Natural killer cell (primary cell): ENCODE measurements at regions not wholly inside any gene's neighbourhood (a gene's known extent, or its start where the extent isn't known, plus 50 kb on each side); places are given as distances from the start of the nearest gene placed in this dataset.

Experiments used
- ATAC-seq, 3 donors: fragments of 150-1000 bp in 2 of 3; fragments of 200-7000 bp in 1 of 3; cut with Tn5 transposase; 1 replicate in 1 of 3; 2 replicates in 2 of 3; pipeline ENCODE4 v1.10.0; 2021; ENCODE audit warnings: mild to moderate bottlenecking in 2 of 3, moderate library complexity in 2 of 3
- DNase-seq, 2 donors: peaks; one replicate each; pipeline versions ENCODE4 v3.0.0 to v3.0.0-alpha.2; 2013 to 2021; ENCODE audit warnings: mixed read lengths in 1 of 2
- H3K27ac ChIP-seq: one replicate; pipeline ENCODE4 v1.5.1; 2013; ENCODE audit warnings: mild to moderate bottlenecking, low read length
- H3K27me3 ChIP-seq: one replicate; pipeline ENCODE4 v1.6.1; 2013; ENCODE audit warnings: low read length; ENCODE audit not compliant: control insufficient read depth, insufficient read depth
- H3K36me3 ChIP-seq: one replicate; pipeline ENCODE4 v1.6.1; 2013; ENCODE audit warnings: low read length; ENCODE audit not compliant: control insufficient read depth, insufficient read depth
- H3K4me1 ChIP-seq: one replicate; pipeline ENCODE4 v1.6.1; 2013; ENCODE audit warnings: low read length; ENCODE audit not compliant: control insufficient read depth, insufficient read depth
- H3K4me3 ChIP-seq: one replicate; pipeline ENCODE4 v1.5.1; 2013; ENCODE audit warnings: low read length
- H3K9me3 ChIP-seq: one replicate; pipeline ENCODE4 v1.6.1; 2013; ENCODE audit warnings: low read length; ENCODE audit not compliant: control insufficient read depth, insufficient read depth
- H3K27ac Mint-ChIP-seq, 2 donors: one replicate each; pipeline ENCODE4 v1.8.0; 2022; ENCODE audit warnings: mild to moderate bottlenecking in 2 of 2, mixed read lengths in 2 of 2, moderate library complexity in 1 of 2
- H3K27me3 Mint-ChIP-seq, 2 donors: one replicate each; pipeline ENCODE4 v1.8.0; 2022; ENCODE audit warnings: low read depth in 2 of 2, mixed read lengths in 2 of 2
- H3K36me3 Mint-ChIP-seq: one replicate; pipeline ENCODE4 v1.8.0; 2022; ENCODE audit warnings: mixed read lengths
- H3K4me1 Mint-ChIP-seq, 2 donors: one replicate each; pipeline ENCODE4 v1.8.0; 2022; ENCODE audit warnings: mixed read lengths in 2 of 2
- H3K4me3 Mint-ChIP-seq: one replicate; pipeline ENCODE4 v1.8.0; 2022; ENCODE audit warnings: mild to moderate bottlenecking, moderate library complexity, mixed read lengths
- H3K9me3 Mint-ChIP-seq, 2 donors: one replicate each; pipeline ENCODE4 v1.8.0; 2022; ENCODE audit warnings: mixed read lengths in 2 of 2
- CTCF ChIP-seq: fragments of 200-600 bp; IDR thresholded peaks from one replicate; pipeline ENCODE4 v1.8.0; 2022; ENCODE audit warnings: antibody characterized with exemption
- WGBS: methylation state at CpG from one replicate; pipeline ENCODE4 v1.1.7; 2013; ENCODE audit warnings: missing lambda C conversion rate; ENCODE audit not compliant: insufficient coverage; 5-methylcytosine and 5-hydroxymethylcytosine counted together
- intact Hi-C: fragments of 100-400 bp; cut with micrococcal nuclease; formaldehyde crosslinking; loops from one replicate; pipeline ENCODE4 v1.14.2; 2022

DNA sequence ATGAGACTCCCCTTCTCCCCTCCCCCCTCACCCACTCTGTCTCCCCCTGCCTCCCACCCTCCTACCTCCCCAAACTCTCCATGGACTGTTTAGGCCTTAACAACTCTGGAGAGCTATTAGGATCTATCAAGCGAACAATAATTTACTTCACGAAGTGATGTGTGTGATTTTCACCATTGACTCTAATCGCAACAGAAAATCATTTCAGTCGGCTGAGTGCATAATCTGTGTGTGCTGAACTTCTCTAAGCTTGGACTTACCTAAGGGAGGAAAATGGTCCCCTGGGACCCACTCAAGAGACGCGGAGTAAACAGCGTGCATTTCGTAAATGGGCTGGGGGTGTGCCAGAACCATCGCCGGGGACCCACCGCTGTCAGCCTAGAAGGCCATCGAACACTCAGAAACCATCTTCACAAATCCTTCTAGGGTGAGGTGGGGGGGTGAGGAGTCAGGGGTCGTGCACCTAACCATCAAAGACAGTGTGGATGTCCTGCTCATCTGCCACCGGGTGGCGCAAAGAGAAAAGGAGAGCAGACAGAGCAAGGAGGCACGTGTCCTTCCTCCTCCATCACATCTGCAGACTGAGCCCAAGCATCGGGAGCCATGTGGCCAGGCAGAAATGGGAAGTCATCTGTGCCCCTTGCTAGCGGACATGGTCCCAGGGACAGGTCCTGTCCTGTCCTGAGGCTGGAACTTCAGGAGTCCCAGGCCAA, 62.1 kb upstream of the NUP50 start:
- H3K9me3 ChIP-seq, result no peaks in the 10 kb centered on the region
- peak in 1 of 2 donors; percentile 61 for DNase-seq
- no peaks in the 10 kb centered on the region for H3K36me3 Mint-ChIP-seq
- H3K27me3 Mint-ChIP-seq, result peaks cover 14 to 15% of the 10 kb centered on the region in 2 donors
- 53% methylated on average over 15 of the region's 18 CpGs for WGBS
- intact Hi-C loops, result no loop called here
- no peaks in the 10 kb centered on the region for H3K4me1 ChIP-seq
- H3K4me3 ChIP-seq, result no peak overlapping the region
- H3K36me3 ChIP-seq, result no peaks in the 10 kb centered on the region
- H3K9me3 Mint-ChIP-seq, result no peaks in the 10 kb centered on the region
- no peak overlapping the region for H3K4me3 Mint-ChIP-seq
- TF ChIP-seq CTCF, result no peak
- H3K27ac Mint-ChIP-seq, result no peak overlapping the region
- H3K4me1 Mint-ChIP-seq, result no peaks in the 10 kb centered on the region
- H3K27me3 ChIP-seq, result no peaks in the 10 kb centered on the region
- no peak overlapping the region for H3K27ac ChIP-seq
- ATAC-seq, result peak in 1 of 3 donors; percentile 52

GRCh38 chr22:45102896-45103420, 60.8 kb upstream of the NUP50 start:
- H3K4me3 ChIP-seq, result no peak overlapping the region
- H3K27ac ChIP-seq, result no peak overlapping the region
- Mint-ChIP-seq H3K9me3 (no peaks in the 10 kb centered on the region), H3K4me3 (no peak overlapping the region), H3K36me3 (no peaks in the 10 kb centered on the region), H3K4me1 (no peaks in the 10 kb centered on the region), H3K27ac (no peak overlapping the region), H3K27me3 (peaks cover 7 to 13% of the 10 kb centered on the region in 2 donors)
- no peaks in the 10 kb centered on the region for H3K9me3 ChIP-seq
- ATAC-seq (no peak), DNase-seq (no peak)
- TF ChIP-seq CTCF, result no peak
- no peaks in the 10 kb centered on the region for H3K27me3 ChIP-seq
- no peaks in the 10 kb centered on the region for H3K36me3 ChIP-seq
- WGBS, result 63% methylated on average over 6 of the region's 6 CpGs
- intact Hi-C loops, result no loop called here
- H3K4me1 ChIP-seq, result no peaks in the 10 kb centered on the region

GRCh38 chr22:45103756-45104155, 60.0 kb upstream of the NUP50 start:
- ATAC-seq, result no peak
- no peaks in the 10 kb centered on the region for H3K9me3 Mint-ChIP-seq
- peaks cover 7 to 15% of the 10 kb centered on the region in 2 donors for H3K27me3 Mint-ChIP-seq
- Histone ChIP-seq H3K9me3 (no peaks in the 10 kb centered on the region), H3K4me3 (no peak overlapping the region), H3K4me1 (no peaks in the 10 kb centered on the region), H3K27me3 (no peaks in the 10 kb centered on the region), H3K27ac (no peak overlapping the region), H3K36me3 (no peaks in the 10 kb centered on the region)
- no peak for DNase-seq
- no peak overlapping the region for H3K27ac Mint-ChIP-seq
- H3K4me3 Mint-ChIP-seq, result no peak overlapping the region
- TF ChIP-seq CTCF, result no peak
- intact Hi-C loops, result no loop called here
- no peaks in the 10 kb centered on the region for H3K36me3 Mint-ChIP-seq
- no peaks in the 10 kb centered on the region for H3K4me1 Mint-ChIP-seq
- 85% methylated on average over 10 of the region's 10 CpGs for WGBS

GRCh38 chr22:45104313-45104712, 59.4 kb upstream of the NUP50 start:
- no peak overlapping the region for H3K4me3 Mint-ChIP-seq
- Histone ChIP-seq H3K9me3 (no peaks in the 10 kb centered on the region), H3K4me3 (no peak overlapping the region), H3K4me1 (no peaks in the 10 kb centered on the region), H3K27me3 (no peaks in the 10 kb centered on the region), H3K36me3 (no peaks in the 10 kb centered on the region), H3K27ac (no peak overlapping the region)
- H3K27ac Mint-ChIP-seq, result no peak overlapping the region
- H3K27me3 Mint-ChIP-seq, result peaks cover 7 to 15% of the 10 kb centered on the region in 2 donors
- ATAC-seq, result no peak
- no peak for TF ChIP-seq CTCF
- H3K4me1 Mint-ChIP-seq, result no peaks in the 10 kb centered on the region
- H3K36me3 Mint-ChIP-seq, result no peaks in the 10 kb centered on the region
- no peak for DNase-seq
- no peaks in the 10 kb centered on the region for H3K9me3 Mint-ChIP-seq
- WGBS, result 96% methylated on average over 9 of the region's 10 CpGs
- intact Hi-C loops, result no loop called here
